ENCODE measurements at regions not wholly inside any gene's neighbourhood (a gene's known extent, or its start where the extent isn't known, plus 50 kb on each side); places are given as distances from the start of the nearest gene placed in this dataset.

- no peak for DNase-seq
Measured at GRCh38 chr17:73987395-73987794, 216.1 kb upstream of the RPL38 start.

GRCh38 chr17:73987845-73988509 lies 215.5 kb upstream of the RPL38 start:
- no peak for DNase-seq

- DNase-seq, result no peak
Measured at GRCh38 chr17:73989671-73990070, 213.8 kb upstream of the RPL38 start.

GRCh38 chr17:73990290-73990689 lies 213.2 kb upstream of the RPL38 start:
- DNase-seq, result no peak

- peak; percentile 40 for DNase-seq
Measured at GRCh38 chr17:73991260-73991659, 212.2 kb upstream of the RPL38 start.

GRCh38 chr17:73994946-73995345 lies 208.5 kb upstream of the RPL38 start:
- no peak for DNase-seq

- no peak for DNase-seq
Measured at GRCh38 chr17:73997059-73997458, 206.4 kb upstream of the RPL38 start.

- no peak for DNase-seq
Measured at GRCh38 chr17:73998249-73998648, 205.2 kb upstream of the RPL38 start.

- peak; percentile 55 for DNase-seq
Measured at GRCh38 chr17:73998653-73999645, 204.5 kb upstream of the RPL38 start.

GRCh38 chr17:74001145-74001544 lies 202.3 kb upstream of the RPL38 start:
- no peak for DNase-seq

GRCh38 chr17:74002241-74002640 lies 201.2 kb upstream of the RPL38 start:
- DNase-seq, result no peak

GRCh38 chr17:74004056-74004455 lies 199.4 kb upstream of the RPL38 start:
- DNase-seq, result no peak

- no peak for DNase-seq
Measured at GRCh38 chr17:74005790-74006189, 197.7 kb upstream of the RPL38 start.

GRCh38 chr17:74006371-74006770 lies 197.1 kb upstream of the RPL38 start:
- no peak for DNase-seq

- no peak for DNase-seq
Measured at GRCh38 chr17:74008196-74008595, 195.3 kb upstream of the RPL38 start.

GRCh38 chr17:74009056-74009625 lies 194.3 kb upstream of the RPL38 start:
- DNase-seq, result no peak

GRCh38 chr17:74010903-74011302 lies 192.6 kb upstream of the RPL38 start:
- DNase-seq, result no peak

- peak; percentile 68 for DNase-seq
Measured at GRCh38 chr17:74011966-74012365, 191.5 kb upstream of the RPL38 start.

- DNase-seq, result no peak
Measured at GRCh38 chr17:74012465-74012864, 191.0 kb upstream of the RPL38 start.

- DNase-seq, result no peak
Measured at GRCh38 chr17:74015316-74015715, 188.2 kb upstream of the RPL38 start.

- no peak for DNase-seq
Measured at GRCh38 chr17:74015990-74016389, 187.5 kb upstream of the RPL38 start.

- DNase-seq, result no peak
Measured at GRCh38 chr17:74016461-74016860, 187.0 kb upstream of the RPL38 start.

GRCh38 chr17:74017466-74017865 lies 186.0 kb upstream of the RPL38 start:
- DNase-seq, result no peak

Measured in tongue (tissue), 1 donor.